Right atrium auricular region (tissue), 2 donors: ENCODE measurements at regions not wholly inside any gene's neighbourhood (a gene's known extent, or its start where the extent isn't known, plus 50 kb on each side); places are given as distances from the start of the nearest gene placed in this dataset.
"Not testable (repeated sequence)": the region's sequence is repeated elsewhere in the genome, so short reads cannot be mapped to it uniquely, and the experiment has no call there.

Experiments used
- DNase-seq: peaks from one replicate; pipeline ENCODE4 v3.0.0-alpha.2; 2019; ENCODE audit warnings: low spot score
- H3K27ac ChIP-seq, 2 donors: fragments of 200-600 bp; sonication (generic); 1 replicate in 1 of 2; 2 replicates in 1 of 2; pipeline ENCODE4 v1.5.1; 2016 to 2019
- H3K27me3 ChIP-seq, 2 donors: fragments of 200-600 bp; sonication (generic); one replicate each; pipeline versions ENCODE4 v1.5.1 to v1.6.0; 2017 to 2019
- H3K36me3 ChIP-seq: fragments of 200-600 bp; sonication (generic); one replicate; pipeline ENCODE4 v1.5.1; 2016
- H3K4me1 ChIP-seq, 2 donors: fragments of 200-600 bp; sonication (generic); one replicate each; pipeline versions ENCODE4 v1.5.1 to v1.6.0; 2017 to 2019
- H3K4me3 ChIP-seq, 2 donors: fragments of 200-600 bp; sonication (generic); 1 replicate in 1 of 2; 2 replicates in 1 of 2; pipeline ENCODE4 v1.5.1; 2017 to 2019; ENCODE audit warnings: mild to moderate bottlenecking in 1 of 2, moderate library complexity in 1 of 2
- H3K9me3 ChIP-seq, 2 donors: fragments of 200-600 bp; sonication (generic); one replicate each; pipeline ENCODE4 v1.5.1; 2019
- TF ChIP-seq, protein P1 (sequence below), 2 donors: fragments of 200-600 bp; sonication (generic); IDR thresholded peaks; one replicate each; pipeline ENCODE4 v1.5.1; 2019; ENCODE audit warnings: antibody characterized with exemption in 2 of 2

DNA sequence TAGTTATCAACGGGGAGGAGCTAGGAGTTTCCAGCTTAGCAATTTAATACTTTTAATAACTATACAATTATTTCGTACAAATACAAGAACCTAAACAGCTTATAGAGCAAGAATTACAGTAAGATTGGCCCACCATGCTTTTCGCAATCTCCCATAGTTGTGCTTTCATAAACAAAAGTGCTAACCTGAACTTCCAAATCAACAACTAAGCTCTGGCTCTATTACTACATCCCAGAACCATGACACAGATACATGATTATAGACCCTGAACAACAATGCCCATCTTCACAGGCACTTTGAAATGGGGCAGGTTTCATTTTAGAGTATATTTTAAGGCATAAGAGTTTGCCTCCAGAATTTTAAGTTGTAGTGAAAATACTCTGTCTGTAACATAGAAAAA, 203.5 kb downstream of the DMRTA1 start:
- H3K4me1 ChIP-seq: no peaks in the 10 kb centered on the region
- no peaks in the 10 kb centered on the region for H3K36me3 ChIP-seq
- no peak overlapping the region for H3K4me3 ChIP-seq
- no peaks in the 10 kb centered on the region for H3K27me3 ChIP-seq
- TF ChIP-seq, protein P1, sequence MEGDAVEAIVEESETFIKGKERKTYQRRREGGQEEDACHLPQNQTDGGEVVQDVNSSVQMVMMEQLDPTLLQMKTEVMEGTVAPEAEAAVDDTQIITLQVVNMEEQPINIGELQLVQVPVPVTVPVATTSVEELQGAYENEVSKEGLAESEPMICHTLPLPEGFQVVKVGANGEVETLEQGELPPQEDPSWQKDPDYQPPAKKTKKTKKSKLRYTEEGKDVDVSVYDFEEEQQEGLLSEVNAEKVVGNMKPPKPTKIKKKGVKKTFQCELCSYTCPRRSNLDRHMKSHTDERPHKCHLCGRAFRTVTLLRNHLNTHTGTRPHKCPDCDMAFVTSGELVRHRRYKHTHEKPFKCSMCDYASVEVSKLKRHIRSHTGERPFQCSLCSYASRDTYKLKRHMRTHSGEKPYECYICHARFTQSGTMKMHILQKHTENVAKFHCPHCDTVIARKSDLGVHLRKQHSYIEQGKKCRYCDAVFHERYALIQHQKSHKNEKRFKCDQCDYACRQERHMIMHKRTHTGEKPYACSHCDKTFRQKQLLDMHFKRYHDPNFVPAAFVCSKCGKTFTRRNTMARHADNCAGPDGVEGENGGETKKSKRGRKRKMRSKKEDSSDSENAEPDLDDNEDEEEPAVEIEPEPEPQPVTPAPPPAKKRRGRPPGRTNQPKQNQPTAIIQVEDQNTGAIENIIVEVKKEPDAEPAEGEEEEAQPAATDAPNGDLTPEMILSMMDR (IDR thresholded peaks at IDR 0.05): no peak
- no peak for DNase-seq
- H3K9me3 ChIP-seq: no peaks in the 10 kb centered on the region
- no peak overlapping the region for H3K27ac ChIP-seq

DNA sequence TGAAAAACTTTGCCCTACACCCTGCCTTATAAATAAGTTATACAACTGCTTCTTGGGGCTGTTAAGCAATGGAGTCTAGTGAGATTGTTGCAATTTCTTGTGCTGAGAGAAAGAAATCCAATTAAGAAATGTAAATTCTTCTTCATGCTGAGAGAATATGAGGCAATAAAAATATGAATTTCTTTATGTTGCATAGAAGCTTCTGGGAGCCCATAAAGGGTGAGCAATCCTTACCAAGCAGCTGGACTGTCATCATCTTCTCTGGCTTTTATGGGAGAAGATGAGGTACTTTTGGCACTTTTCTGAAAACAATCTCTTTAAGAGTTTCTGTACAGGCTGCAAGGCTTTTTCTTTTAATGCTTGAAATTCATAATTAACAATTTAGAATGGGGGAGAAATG, 204.3 kb downstream of the DMRTA1 start:
- Histone ChIP-seq H3K4me1 (no peaks in the 10 kb centered on the region), H3K27me3 (no peaks in the 10 kb centered on the region), H3K9me3 (no peaks in the 10 kb centered on the region), H3K4me3 (no peak overlapping the region), H3K36me3 (no peaks in the 10 kb centered on the region), H3K27ac (no peak overlapping the region)
- TF ChIP-seq, protein P1 (IDR thresholded peaks at IDR 0.05): no peak
- DNase-seq: no peak

DNA sequence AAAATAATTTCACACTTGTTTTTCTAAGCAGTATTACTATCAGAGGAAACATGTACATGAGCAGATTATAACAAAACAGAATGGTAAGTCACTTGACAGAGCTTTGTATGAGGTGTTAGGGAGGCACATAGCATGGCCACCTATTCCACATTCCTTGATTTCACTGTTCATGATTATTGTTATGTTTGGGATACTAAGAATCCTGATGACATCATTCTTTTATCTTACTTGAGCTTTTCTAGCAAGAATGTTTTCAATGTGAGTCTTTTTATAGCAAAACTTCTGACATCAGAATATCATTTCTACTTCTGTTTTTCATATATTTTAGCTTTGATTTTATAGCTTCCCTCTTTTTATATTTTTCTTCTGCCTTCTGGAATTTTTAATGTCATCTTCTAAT, 208.2 kb downstream of the DMRTA1 start:
- H3K9me3 ChIP-seq: no peaks in the 10 kb centered on the region
- DNase-seq: no peak
- H3K36me3 ChIP-seq: no peaks in the 10 kb centered on the region
- TF ChIP-seq, protein P1 (IDR thresholded peaks at IDR 0.05): no peak
- no peaks in the 10 kb centered on the region for H3K4me1 ChIP-seq
- no peak overlapping the region for H3K27ac ChIP-seq
- no peak overlapping the region for H3K4me3 ChIP-seq
- H3K27me3 ChIP-seq: no peaks in the 10 kb centered on the region

GRCh38 chr9:22657713-22658112, 211.1 kb downstream of the DMRTA1 start:
- Histone ChIP-seq H3K4me3 (no peak overlapping the region), H3K27me3 (no peaks in the 10 kb centered on the region), H3K36me3 (no peaks in the 10 kb centered on the region), H3K9me3 (no peaks in the 10 kb centered on the region), H3K27ac (no peak overlapping the region), H3K4me1 (no peaks in the 10 kb centered on the region)
- TF ChIP-seq, protein P1 (IDR thresholded peaks at IDR 0.05): no peak
- DNase-seq: no peak

DNA sequence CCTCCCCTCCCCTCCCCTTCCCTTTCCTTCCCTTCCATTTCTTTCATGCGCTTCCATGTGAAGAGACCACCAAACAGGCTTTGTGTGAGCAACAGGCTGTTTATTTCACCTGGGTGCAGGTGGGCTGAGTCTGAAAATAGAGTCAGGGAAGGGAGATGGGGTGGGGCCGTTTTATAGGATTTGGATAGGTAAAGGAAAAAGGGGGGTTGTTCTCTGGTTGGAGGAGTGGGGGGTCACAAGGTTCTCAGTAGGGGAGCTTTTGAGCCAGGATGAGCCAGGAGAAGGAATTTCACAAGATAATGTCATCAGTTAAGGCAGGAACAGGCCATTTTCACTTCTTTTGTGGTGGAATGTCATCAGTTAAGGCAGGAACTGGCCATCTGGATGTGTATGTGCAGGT, 211.9 kb downstream of the DMRTA1 start:
- not testable (repeated sequence) for H3K36me3 ChIP-seq, DNase-seq, H3K27ac ChIP-seq, H3K27me3 ChIP-seq, H3K4me3 ChIP-seq, H3K4me1 ChIP-seq, H3K9me3 ChIP-seq

DNA sequence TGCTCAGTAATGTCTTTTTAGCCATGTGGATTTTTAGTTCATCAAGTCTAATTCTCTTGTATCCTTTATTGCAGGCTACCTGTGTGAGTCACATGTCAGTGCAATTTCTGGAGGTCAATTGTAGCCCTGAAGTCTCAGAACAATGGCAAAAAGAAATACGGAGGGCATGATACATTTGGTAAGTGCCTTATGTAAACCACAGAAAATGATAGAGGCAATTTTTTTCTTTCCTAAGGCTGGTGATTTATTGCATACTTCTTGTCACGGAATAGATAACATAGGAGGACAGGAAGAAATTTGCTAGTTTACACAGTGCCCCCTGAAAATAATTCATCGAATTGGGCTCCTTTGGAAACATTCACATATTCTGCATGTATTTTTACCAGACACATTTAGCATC, 235.9 kb downstream of the DMRTA1 start:
- TF ChIP-seq, protein P1 (IDR thresholded peaks at IDR 0.05): no peak
- Histone ChIP-seq H3K27ac (no peak overlapping the region), H3K36me3 (no peaks in the 10 kb centered on the region), H3K4me3 (no peak overlapping the region), H3K9me3 (no peaks in the 10 kb centered on the region), H3K27me3 (no peaks in the 10 kb centered on the region), H3K4me1 (no peaks in the 10 kb centered on the region)
- no peak for DNase-seq
